Activated gamma-delta T cell treated with anti-CD3 and anti-CD28 coated beads, Interleukin-2, amount 50 U/mL, for 16 hours (primary cell): ENCODE measurements at regions not wholly inside any gene's neighbourhood (a gene's known extent, or its start where the extent isn't known, plus 50 kb on each side); places are given as distances from the start of the nearest gene placed in this dataset.

Experiments used
- DNase-seq: peaks from one replicate; pipeline ENCODE4 v3.0.0-alpha.2; 2020; ENCODE audit warnings: low read depth

GRCh38 chr9:129400971-129401622, 219.8 kb downstream of the C9orf50 start:
- DNase-seq = no peak

GRCh38 chr9:129400001-129400970, 220.6 kb downstream of the C9orf50 start:
- DNase-seq = no peak

GRCh38 chr9:129399634-129399990, 221.3 kb downstream of the C9orf50 start:
- no peak for DNase-seq

- no peak for DNase-seq
Measured at GRCh38 chr9:129398961-129399633, 221.0 kb upstream of the IER5L start.

GRCh38 chr9:129398101-129398960, 220.3 kb upstream of the IER5L start:
- no peak for DNase-seq

- DNase-seq = no peak
Measured at GRCh38 chr9:129397335-129397734, 219.3 kb upstream of the IER5L start.

GRCh38 chr9:129396365-129396708, 218.3 kb upstream of the IER5L start:
- DNase-seq = no peak

- DNase-seq = no peak
Measured at GRCh38 chr9:129395633-129396364, 217.7 kb upstream of the IER5L start.

- DNase-seq = no peak
Measured at GRCh38 chr9:129394886-129395279, 216.8 kb upstream of the IER5L start.

GRCh38 chr9:129394061-129394885, 216.2 kb upstream of the IER5L start:
- DNase-seq = no peak

GRCh38 chr9:129393064-129393463, 215.0 kb upstream of the IER5L start:
- no peak for DNase-seq

GRCh38 chr9:129392093-129392541, 214.1 kb upstream of the IER5L start:
- no peak for DNase-seq

GRCh38 chr9:129391221-129391661, 213.2 kb upstream of the IER5L start:
- no peak for DNase-seq

GRCh38 chr9:129390541-129390940, 212.5 kb upstream of the IER5L start:
- DNase-seq = no peak

- DNase-seq = no peak
Measured at GRCh38 chr9:129387822-129388221, 209.8 kb upstream of the IER5L start.

GRCh38 chr9:129386812-129387177, 208.7 kb upstream of the IER5L start:
- DNase-seq = no peak

GRCh38 chr9:129385211-129385934, 207.3 kb upstream of the IER5L start:
- DNase-seq = no peak

GRCh38 chr9:129384491-129385210, 206.6 kb upstream of the IER5L start:
- no peak for DNase-seq
